ENCODE measurements at regions not wholly inside any gene's neighbourhood (a gene's known extent, or its start where the extent isn't known, plus 50 kb on each side); places are given as distances from the start of the nearest gene placed in this dataset.

- no peak for TF ChIP-seq RFX5 (IDR thresholded peaks at IDR 0.05; ENCODE audit: borderline replicate concordance, low read depth, low read length)
- no peak for TF ChIP-seq EGR1 (IDR thresholded peaks at IDR 0.05; ENCODE audit: borderline replicate concordance, low read depth, low read length)
- no peak for TF ChIP-seq KDM1A (IDR thresholded peaks at IDR 0.05; ENCODE audit: borderline replicate concordance, low read length)
Observed at GRCh38 chr3:117811786-117812185, 1102.2 kb downstream of the TUSC7 start (continued).
